A549 (cell line): ENCODE measurements at regions not wholly inside any gene's neighbourhood (a gene's known extent, or its start where the extent isn't known, plus 50 kb on each side); places are given as distances from the start of the nearest gene placed in this dataset.

Source experiments
- BCL3 ChIP-seq: fragments of >200 bp; sonication (Bioruptor Twin); formaldehyde crosslinking; IDR thresholded peaks from 3 replicates; pipeline ENCODE4 v1.6.1; 2016
- CTCF ChIP-seq: fragments of >200 bp; sonication (Bioruptor Twin); formaldehyde crosslinking; IDR thresholded peaks from 3 replicates; pipeline ENCODE4 v1.5.1; 2016
- E2F6 ChIP-seq: IDR thresholded peaks from 2 replicates; pipeline ENCODE4 v1.6.1; 2012; ENCODE audit warnings: low read depth, borderline replicate concordance
- JUN ChIP-seq, 2 experiments: fragments of >200 bp; sonication (Bioruptor Twin); formaldehyde crosslinking; IDR thresholded peaks; 2 replicates in 1 of 2; 3 replicates in 1 of 2; pipeline ENCODE4 v1.6.1; 2016 to 2017
- KDM1A ChIP-seq: fragments of 200-600 bp; sonication (generic); IDR thresholded peaks from 2 replicates; pipeline ENCODE4 v1.6.1; 2016; ENCODE audit warnings: low read depth, mild to moderate bottlenecking
- MAFK ChIP-seq: fragments of 450-650 bp; IDR thresholded peaks from 2 replicates; pipeline ENCODE4 v1.6.1; 2014; ENCODE audit not compliant: partially characterized antibody
- REST ChIP-seq: fragments of 200-600 bp; sonication (generic); IDR thresholded peaks from 2 replicates; pipeline ENCODE4 v1.6.1; 2016; ENCODE audit warnings: antibody characterized with exemption, mild to moderate bottlenecking, moderate library complexity

- TF ChIP-seq CTCF (no peak), JUN (IDR thresholded peaks at IDR 0.05) (no peak), REST (no peak), E2F6 (no peak), KDM1A (no peak), MAFK (no peak), BCL3 (no peak)
Measured at GRCh38 chr7:140245611-140246105, 68.9 kb upstream of the KDM7A start.
